GM19043 (cell line): ENCODE measurements at regions not wholly inside any gene's neighbourhood (a gene's known extent, or its start where the extent isn't known, plus 50 kb on each side); places are given as distances from the start of the nearest gene placed in this dataset.

Source experiments
- ATAC-seq: cut with Tn5 transposase; IDR thresholded peaks from one replicate; pipeline ENCODE4 v1.9.1; 2021; ENCODE audit warnings: low read depth; ENCODE audit not compliant: unreplicated experiment

DNA sequence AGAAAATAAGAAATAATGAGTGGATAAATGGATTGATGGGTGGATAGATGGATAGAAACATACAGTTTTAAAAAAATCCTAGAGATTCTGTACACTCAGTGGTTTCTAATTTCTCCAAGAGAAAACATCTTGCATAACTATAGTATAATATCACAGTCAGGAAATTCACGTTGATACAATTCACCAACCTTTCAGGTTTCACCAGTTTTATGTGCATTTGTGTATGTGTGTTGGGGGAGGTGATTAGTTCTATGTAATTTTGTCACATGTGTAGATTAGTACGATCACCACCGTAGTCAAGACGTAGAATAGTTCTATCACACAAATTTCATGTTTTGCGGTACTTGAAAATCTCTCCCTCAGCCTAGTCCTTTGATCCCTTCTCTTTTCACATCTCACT is 288.2 kb upstream of the LRATD1 start:
- no peak for ATAC-seq

DNA sequence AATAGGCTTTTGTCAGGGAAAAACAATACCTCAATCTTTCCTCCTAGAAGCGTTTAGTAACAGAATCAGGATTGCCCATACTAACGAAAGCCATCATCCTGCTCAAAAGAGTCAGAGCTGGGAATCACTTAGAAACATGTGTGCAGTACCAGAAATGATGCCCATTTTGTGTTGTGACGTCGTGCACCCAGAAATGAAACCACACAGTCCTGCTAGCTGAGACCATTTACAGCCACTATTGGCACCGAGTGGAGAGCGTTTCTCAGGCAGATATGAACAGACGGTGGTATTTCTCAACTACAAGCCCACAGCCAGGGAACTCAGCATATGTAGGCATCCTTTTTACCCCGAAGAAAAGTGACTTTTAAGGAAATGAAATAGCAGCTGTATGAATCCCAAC is 284.3 kb upstream of the LRATD1 start:
- no peak for ATAC-seq

DNA sequence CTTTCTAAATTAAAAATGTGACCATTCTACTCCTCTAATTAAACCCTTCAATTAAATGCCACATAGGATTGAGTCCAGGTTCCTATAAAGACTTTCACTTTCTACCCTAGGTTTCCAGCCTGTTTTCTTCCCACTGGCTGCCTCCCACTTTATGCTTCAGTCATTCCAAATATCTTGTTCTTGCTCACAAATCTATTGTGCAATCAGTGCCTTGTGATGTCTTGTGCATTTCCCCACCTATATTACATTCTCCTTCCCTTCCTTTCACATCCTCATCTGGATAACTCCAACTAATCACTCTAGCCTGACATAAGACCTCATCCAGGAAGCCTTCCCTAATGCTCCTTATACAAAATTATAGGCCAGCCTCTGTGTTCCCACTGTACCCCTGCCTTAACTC is 281.7 kb upstream of the LRATD1 start:
- no peak for ATAC-seq

DNA sequence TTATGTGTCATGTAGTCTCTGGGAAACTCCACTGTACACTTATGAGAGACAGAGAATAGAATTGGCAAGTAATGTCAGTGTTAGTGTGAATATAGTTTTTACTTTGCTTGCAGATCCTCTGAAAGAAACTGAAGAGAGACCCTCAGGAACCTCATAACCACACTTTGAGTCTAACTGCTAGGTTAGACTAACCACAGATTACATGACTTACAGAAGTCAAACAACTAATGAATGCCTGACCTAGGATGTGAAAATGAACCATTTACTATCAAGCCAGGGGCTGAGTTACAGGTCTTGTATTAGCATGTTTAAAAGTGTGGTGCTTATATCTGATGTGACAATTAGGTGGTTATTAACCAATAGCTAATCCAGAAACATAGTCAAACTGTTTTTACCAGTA is 280.4 kb upstream of the LRATD1 start:
- no peak for ATAC-seq

DNA sequence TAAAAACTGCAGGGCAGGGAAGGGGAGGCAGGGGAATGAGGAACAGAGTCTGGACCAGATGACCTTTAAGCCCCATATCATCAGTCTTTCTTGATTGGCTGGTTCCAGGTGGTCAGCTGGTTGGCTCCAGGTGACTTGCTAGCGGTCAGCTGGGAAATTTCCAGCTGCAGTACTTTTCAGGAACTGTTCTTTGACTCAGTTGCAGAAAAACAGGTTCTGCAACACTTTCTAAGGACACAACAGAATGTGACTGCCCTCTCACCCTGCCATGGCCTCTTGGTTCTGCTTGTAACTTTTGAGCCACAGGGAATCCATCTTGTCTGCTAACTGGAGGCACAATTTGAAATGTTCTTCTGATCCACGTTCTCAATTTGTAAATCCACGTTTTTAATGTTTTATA is 278.3 kb upstream of the LRATD1 start:
- ATAC-seq = no peak

DNA sequence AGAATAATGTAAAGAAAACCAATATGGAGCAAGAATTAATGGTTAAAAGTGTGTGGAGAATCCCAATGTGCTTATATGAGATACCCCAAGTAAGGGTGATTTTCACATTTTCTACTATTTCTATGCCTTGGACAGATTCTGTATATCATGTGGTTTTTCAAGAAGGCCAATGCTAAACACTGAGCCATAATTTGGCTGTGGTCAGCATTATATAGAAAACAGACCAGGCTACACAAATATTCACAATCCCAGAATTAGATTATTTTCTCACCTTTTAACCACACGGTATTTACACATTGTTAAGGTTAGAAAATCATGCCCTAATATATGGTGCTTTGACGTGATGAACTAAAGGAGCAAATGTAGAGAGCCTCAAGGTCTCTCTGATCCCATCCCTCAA is 277.4 kb upstream of the LRATD1 start:
- ATAC-seq = no peak

DNA sequence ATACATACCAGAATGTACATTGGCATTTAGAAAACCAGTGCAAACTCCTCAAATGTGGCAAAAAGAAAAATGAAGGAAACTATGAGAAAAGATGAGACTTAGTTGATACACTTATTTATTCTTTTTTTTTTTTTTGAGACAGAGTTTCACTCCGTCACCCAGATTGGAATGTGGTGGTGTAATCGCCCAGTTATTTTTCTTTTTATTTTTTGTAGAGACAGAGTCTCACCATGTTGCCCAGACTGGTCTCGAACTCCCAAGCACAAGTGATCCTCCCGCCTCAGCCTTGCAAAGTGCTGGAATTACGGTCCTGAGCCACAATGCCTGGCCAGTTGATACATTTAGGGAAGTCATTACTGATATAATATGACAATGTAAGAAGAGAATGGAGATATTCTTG is 274.2 kb upstream of the LRATD1 start:
- ATAC-seq = no peak

DNA sequence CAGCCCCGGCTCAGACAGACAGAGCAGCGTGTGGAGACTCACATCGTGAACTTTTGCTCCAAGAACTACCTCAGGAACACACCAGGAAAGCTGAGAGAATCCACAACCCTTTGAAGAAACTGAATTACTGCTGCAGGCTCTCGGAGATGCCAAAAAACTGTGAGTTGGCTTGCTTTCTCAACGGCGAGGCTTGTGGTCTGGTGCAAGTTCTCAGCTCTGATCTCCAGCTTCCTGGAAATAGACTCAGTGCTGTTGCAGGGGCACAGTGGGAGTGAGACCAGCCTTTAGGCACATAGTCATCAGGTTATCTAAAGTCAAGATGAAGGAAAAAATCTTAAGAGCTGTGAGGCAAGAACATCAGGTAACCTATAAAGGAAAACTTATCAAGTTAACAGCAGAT is 273.7 kb upstream of the LRATD1 start:
- ATAC-seq = no peak

DNA sequence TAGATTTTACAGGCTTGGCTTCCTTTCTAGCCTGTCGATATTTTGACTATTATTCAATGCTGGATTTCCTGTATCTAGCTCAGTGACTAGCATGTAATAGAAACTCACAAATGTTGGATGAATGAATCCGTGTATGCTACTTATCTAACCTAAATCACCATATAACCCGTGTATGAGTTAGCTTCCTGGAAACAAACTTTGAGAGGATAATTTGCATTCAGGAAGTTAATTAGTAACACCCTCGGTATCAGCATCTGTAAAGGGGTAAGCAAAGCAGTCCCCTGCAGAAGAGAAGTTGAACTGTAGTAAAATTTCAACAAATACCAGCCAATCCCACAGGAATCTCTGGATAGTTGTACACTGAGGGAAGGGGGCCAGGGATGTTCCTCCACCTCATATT is 269.4 kb upstream of the LRATD1 start:
- ATAC-seq = no peak

DNA sequence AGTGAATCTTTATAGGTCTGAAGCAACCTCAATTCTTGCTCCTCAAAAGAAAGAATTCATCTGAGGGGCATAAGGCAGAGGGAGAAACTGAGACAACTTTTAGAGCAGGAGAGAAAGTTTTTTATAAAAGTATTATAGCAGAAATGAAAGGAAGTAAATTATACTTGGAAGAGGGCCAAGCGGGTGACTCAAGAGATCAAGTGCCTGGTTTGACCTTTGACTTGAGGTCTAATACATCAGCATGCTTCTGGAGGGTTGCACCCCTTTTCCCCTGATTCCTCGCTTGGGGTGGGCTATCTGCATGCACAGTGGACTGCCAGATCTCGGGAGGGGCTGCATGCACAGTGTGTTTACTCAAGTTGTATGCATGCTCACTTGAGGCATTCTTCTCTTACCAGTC is 268.5 kb upstream of the LRATD1 start:
- no peak for ATAC-seq

DNA sequence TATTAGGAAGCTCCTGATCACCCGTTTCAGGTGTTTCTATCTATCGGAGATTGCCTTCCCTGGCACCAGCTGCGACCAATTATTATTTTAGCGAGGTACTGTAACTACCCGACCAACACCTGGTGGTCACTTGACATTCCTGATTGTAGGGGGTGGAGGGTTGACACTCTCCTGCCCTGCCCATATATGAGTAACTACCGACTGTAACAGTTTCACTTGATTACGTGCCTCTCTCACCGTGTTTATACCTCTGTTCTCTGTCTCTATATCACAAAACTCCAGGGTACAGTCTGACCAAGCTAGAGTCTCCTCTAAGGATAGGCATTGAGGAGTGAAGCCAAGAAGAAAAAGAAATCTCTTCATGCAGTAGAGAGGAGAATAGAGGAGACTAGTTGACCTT is 268.0 kb upstream of the LRATD1 start:
- ATAC-seq = no peak

DNA sequence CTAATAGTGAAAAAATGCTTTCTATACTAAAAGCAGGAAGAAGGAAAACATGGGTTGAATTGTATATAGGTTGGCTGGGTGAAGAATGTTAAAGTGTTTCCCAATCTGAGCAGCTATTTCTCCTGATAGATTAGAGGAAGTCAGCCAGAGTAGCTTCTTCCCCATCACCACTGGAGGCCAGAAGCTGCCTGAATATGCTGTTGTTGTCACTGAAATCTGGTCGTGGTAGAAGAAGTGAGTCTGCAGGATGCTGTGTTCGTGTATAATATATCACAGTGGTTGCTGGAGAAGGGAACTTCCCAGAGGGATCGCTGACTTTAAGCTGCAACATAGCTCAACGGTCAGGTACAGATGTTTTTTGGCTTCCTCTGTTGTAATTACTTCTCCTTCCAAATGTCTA is 247.5 kb upstream of the LRATD1 start:
- ATAC-seq = no peak

DNA sequence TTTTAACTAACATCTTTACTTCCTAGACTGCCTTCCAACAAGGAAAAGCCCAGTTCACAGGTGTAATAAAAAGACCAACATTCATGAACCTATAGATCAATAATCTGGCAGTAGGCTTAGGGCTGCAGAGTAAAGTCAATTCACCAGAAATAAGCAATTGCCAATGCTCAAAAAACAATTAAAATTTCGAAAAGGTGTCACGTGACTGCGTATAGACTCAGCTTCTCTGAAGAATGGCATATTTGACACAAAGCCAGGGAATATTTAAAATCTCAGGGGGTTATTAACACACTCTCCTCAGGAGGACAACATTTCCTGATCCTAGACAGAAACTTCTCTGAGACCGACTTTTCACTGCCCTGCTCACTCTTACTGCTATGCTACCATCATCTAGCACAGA is 245.2 kb upstream of the LRATD1 start:
- no peak for ATAC-seq

DNA sequence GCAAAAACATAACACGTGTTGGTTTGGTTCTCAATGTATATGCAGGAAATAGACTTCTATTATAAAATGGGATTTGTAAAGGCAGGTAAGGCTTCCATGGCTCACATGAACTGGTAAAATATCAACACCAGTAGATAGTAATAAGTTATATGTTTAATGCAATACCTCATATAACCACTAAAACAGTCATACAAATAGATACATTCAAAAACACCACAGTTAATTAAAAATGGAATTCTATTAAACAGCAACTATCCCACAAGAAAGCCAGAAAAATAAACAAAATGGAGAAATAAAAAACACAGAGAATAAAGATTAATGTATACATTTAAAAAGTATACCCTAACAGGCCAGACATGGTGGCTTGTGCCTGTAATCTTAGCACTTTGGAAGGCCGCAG is 243.8 kb upstream of the LRATD1 start:
- no peak for ATAC-seq

DNA sequence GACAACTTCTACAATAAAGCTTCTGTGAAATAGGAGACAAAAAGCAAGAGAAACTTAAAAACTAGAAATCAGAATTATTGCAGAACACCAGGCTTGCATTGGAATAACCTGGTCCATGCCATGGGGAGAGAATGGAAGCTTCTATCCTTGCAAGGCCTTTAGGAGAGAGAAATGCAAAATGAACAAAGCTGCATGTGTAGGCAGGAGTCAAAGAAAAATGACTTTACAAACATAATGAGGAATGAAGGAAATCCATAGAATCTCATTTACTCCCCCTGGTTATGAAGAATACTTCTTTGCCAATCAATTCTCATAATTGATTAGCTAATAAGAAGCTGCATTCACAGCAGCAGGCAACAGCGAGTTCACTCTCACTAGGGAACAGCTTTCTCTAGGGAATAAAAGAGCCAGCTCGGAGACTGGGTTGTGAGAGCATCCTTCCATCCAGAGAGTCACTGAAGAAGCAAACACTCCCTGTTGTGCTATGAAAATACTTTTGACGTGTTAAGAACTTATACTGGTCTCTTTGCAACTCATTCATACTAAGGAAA is 235.9 kb upstream of the LRATD1 start:
- ATAC-seq = no peak

DNA sequence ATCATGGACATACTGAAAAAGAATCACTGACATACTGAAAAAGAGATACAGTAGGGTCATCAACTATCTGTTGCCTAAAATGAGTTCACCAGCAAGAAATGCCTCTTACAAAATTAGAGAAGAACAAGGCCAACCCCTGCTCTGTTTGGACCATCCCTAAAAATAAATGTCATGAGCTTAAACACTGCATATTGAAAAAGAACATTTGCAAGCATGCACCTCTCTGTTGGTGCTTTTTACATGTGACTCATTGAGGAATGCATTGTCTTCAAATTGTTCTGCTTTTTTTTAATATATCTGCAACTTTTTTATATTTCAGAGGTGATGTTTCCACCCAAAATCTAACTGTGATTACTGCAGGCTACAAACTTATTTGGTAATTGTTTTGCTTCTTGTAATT is 233.9 kb upstream of the LRATD1 start:
- ATAC-seq = no peak

DNA sequence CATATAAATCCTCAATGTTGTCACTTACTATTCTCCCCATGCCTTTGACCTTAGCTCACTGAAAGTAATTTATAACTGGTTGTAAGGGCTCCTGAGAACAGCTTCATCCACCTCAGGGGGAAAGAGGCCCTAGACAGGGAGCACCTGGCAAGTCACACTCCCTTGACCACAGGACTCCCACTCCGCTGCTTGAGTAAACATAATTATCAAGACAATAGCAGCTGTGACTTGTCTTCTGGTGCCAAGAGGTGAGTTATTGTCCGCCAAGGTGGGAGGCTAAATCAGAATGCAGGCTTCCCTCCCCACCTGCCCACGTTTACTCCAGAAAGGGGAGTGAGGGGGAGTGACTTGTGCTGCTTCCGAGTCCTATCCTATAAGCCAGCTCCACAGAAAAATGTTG is 230.6 kb upstream of the LRATD1 start:
- ATAC-seq = no peak

DNA sequence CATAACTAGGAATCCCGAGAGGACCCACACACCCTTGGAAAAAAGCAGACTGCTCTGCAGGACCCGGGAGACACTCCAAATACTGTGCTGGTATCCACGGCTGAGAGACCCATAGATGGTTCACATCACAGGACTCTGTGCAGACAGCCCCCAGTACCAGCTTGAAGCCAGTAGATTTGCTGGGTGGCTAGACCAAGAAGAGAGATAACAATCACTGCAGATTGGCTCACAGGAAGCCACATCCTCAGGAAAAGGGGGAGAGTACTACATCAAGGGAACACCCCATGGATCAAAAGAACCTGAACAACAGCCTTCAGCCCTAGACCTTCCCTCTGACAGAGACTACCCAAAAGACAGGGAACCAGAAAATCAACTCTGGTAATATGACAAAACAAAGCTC is 223.8 kb upstream of the LRATD1 start:
- no peak for ATAC-seq

DNA sequence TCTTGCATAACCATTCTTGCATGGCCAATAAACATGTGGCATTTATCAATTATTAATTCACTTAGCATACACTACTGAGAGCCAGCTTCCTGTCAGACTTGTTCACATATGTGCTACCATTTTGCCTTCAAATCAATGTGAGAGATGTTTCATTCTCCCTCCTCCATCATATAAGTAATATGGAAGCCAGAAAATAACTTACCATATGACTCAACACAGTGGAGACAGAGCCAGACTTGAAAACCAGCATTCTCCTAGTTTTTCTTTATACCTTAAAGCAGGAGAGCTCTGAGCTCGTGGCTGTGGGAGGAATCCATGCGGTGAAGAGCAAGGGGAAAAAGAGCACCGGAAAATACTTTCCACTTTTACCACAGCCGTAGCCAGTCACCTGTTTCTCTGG is 215.0 kb upstream of the LRATD1 start:
- no peak for ATAC-seq

DNA sequence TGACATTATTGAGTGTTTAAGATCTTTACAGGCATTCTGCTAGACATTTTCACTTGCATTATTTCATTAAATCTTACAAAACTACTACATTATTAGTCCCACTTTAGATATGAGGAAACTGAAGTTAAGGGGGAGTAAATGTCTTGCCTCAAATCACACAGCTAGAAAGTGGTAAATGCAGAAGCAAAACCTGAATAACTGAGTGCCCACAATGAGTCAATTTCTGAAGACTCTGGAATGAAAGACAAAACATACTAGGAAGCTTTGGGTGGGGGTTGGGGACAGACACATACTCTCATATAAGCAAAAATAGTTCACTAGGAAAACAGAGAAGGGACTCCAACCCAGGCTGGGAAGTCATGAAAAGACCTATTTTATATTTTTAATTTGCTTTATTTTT is 214.4 kb upstream of the LRATD1 start:
- no peak for ATAC-seq

DNA sequence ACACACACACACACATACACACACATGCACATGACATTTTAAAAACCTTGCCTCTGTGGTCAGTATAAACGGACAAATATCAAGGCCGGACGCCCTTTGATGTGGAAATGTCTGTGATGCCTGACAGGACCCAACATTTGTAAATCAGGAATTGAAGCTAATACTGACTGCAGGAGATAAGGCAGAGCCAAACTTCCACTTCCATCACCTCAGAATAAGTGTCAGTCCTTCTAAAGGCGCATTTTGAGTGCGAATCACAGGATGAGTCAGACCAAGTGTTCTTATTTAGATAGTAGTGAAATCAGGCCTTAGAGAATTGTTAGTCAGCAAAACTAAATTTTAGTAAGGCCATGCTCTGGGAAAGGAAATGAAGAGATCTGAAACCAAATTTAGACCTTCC is 211.7 kb upstream of the LRATD1 start:
- no peak for ATAC-seq

DNA sequence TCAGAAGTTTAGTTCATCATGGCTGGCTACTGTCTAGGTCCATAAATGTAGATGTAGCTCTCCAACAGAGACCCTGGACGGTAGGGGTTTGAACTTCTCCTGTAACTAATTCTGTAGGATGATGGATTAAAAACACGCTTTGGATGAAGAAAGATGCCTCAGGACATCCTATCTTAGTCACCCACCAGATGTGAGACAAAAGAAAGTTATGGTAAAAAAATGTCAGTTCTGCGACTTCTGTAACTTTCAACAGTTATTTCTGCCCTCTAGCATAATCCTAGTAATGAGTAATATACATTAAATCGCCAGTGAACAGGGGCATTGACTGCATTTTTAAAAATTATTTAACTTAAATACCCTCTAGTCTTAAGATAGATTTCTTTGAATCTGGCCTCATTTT is 210.1 kb upstream of the LRATD1 start:
- no peak for ATAC-seq

DNA sequence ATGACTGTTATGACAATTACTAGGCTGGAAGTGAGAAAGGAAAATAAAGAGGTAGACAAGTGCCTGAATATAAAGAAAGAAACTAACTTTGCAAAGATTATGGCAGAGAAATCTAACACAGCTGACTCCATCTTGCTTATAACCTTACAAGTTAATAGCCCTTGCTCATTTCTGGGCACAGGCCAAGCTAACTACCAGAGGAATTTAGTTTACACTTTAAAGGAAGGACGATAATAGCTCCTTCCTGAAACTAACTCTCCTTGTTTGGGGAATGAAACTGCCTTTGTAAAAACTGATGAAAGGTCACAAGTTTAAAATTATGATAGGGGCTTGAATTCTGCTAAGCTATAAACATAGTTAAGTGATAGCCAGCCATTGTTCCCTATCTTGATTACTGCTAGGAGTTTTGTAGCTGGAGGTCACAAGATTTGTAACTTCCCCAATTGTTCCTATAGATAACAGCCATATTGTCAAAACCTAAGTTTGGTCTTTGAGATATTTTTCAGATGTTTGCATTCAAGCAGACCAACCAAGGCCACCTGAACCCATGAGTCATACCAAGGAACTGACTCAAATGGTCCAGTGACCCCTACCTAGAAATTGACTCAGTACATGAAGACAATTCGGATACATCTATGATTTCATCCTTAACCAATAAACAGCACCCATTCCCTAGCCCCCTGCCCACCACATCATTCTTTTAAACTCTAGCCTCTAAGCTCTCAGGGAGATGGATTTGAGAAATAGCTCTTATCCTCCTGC is 209.2 kb upstream of the LRATD1 start:
- ATAC-seq = no peak
